Gastrocnemius medialis (tissue), 4 donors: ENCODE measurements at regions not wholly inside any gene's neighbourhood (a gene's known extent, or its start where the extent isn't known, plus 50 kb on each side); places are given as distances from the start of the nearest gene placed in this dataset.

ENCODE experiments used
- ATAC-seq, 2 donors: fragments of 150-250 bp; one replicate each; pipeline ENCODE4 v1.9.1; 2016
- DNase-seq, 2 donors: peaks; one replicate each; pipeline ENCODE4 v3.0.0-alpha.2; 2019
- H3K27ac ChIP-seq, 4 donors: fragments of 200-600 bp; sonication (generic); 1 replicate in 1 of 4; 2 replicates in 3 of 4; pipeline ENCODE4 v1.5.1; 2016 to 2018; ENCODE audit warnings: mild to moderate bottlenecking in 2 of 4, moderate library complexity in 1 of 4
- H3K27me3 ChIP-seq, 3 donors: fragments of 200-600 bp; sonication (generic) in 2 of 3; 1 replicate in 1 of 3; 2 replicates in 2 of 3; pipeline versions ENCODE4 v1.5.1 to v1.6.0; 2016 to 2019; ENCODE audit warnings: mild to moderate bottlenecking in 1 of 3, moderate library complexity in 1 of 3
- H3K36me3 ChIP-seq, 2 donors: fragments of 200-600 bp; sonication (generic) in 1 of 2; one replicate each; pipeline ENCODE4 v1.5.1; 2017 to 2018
- H3K4me1 ChIP-seq, 2 donors: fragments of 200-600 bp; sonication (generic) in 1 of 2; one replicate each; pipeline ENCODE4 v1.5.1; 2016 to 2017; ENCODE audit warnings: mild to moderate bottlenecking in 2 of 2
- H3K4me3 ChIP-seq, 4 donors: fragments of 200-600 bp; sonication (generic) in 3 of 4; 1 replicate in 1 of 4; 2 replicates in 3 of 4; pipeline ENCODE4 v1.5.1; 2016 to 2019; ENCODE audit warnings: mild to moderate bottlenecking in 2 of 4
- H3K9me3 ChIP-seq, 3 donors: fragments of 200-600 bp; sonication (generic) in 2 of 3; 1 replicate in 1 of 3; 2 replicates in 2 of 3; pipeline ENCODE4 v1.5.1; 2016 to 2019
- CTCF ChIP-seq, 5 experiments: fragments of 450-650 bp in 3 of 5; fragments of 200-600 bp in 2 of 5; sonication (generic) in 2 of 5; IDR thresholded peaks in 4 of 5; conservative IDR thresholded peaks in 1 of 5; 1 replicate in 4 of 5; 2 replicates in 1 of 5; pipeline ENCODE4 v1.5.1; 2016 to 2019; ENCODE audit warnings: antibody characterized with exemption in 5 of 5, mild to moderate bottlenecking in 3 of 5, moderate library complexity in 3 of 5
- POLR2A ChIP-seq, 2 donors: fragments of 450-650 bp; IDR thresholded peaks; one replicate each; pipeline ENCODE4 v1.6.1; 2017; ENCODE audit warnings: antibody characterized with exemption in 2 of 2, mild to moderate bottlenecking in 2 of 2, moderate library complexity in 2 of 2
- in situ Hi-C, 4 donors: fragments of 200-750 bp; cut with MboI; loops; one replicate each; pipeline versions ENCODE4 v1.15.0 to v1.8.0; 2017; ENCODE audit warnings: low sequenced_read_pairs in 4 of 4
- intact Hi-C: fragments of 100-400 bp; cut with DNase I; formaldehyde crosslinking; loops from one replicate; pipeline ENCODE4 v1.15.1; 2023; ENCODE audit warnings: low total_unique reads

- no peak for DNase-seq
- TF ChIP-seq CTCF (IDR thresholded peaks at IDR 0.05 in 4 of 5, conservative IDR thresholded peaks at IDR 0.05 in 1 of 5) (no peak), POLR2A (IDR thresholded peaks at IDR 0.05) (no peak)
- intact Hi-C loops = no loop called here
- H3K27me3 ChIP-seq = no peaks in the 10 kb centered on the region
- H3K9me3 ChIP-seq = no peaks in the 10 kb centered on the region
- H3K36me3 ChIP-seq = no peaks in the 10 kb centered on the region
- H3K4me1 ChIP-seq = no peaks in the 10 kb centered on the region
- H3K27ac ChIP-seq = no peak overlapping the region
- no peak overlapping the region for H3K4me3 ChIP-seq
- in situ Hi-C loops = no loop called here
- no peak for ATAC-seq
These were observed 235.6 kb upstream of the POM121L12 start for GRCh38 chr7:52799817-52800216.

DNA sequence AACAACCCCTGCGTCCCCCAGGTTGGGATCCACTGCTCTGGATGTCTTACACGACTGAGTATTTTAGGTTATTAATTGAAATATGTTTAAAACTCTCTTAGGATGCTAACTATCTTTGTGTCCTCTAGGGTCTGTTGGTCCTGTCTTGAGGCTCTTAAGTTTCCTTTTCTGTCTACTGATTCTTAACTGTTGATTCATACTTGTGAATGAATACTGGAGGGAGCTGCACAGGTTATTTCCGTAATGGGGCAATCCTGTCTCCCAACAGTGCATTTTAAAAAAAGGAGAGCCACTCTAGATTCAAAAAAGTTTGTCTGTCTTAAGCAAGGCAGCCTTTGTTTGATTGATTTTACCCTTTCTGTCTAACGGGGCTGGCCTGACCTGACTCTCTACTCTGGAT is 237.6 kb upstream of the POM121L12 start:
- Histone ChIP-seq H3K9me3 (no peaks in the 10 kb centered on the region), H3K4me1 (no peaks in the 10 kb centered on the region), H3K27me3 (no peaks in the 10 kb centered on the region), H3K27ac (no peak overlapping the region), H3K4me3 (no peak overlapping the region), H3K36me3 (no peaks in the 10 kb centered on the region)
- ATAC-seq (no peak), DNase-seq (no peak)
- intact Hi-C loops (no loop called here), in situ Hi-C loops (no loop called here)
- TF ChIP-seq CTCF (IDR thresholded peaks at IDR 0.05 in 4 of 5, conservative IDR thresholded peaks at IDR 0.05 in 1 of 5) (no peak), POLR2A (IDR thresholded peaks at IDR 0.05) (no peak)

GRCh38 chr7:52794621-52795020 is 240.8 kb upstream of the POM121L12 start:
- H3K9me3 ChIP-seq = no peaks in the 10 kb centered on the region
- ATAC-seq (no peak), DNase-seq (no peak)
- H3K4me1 ChIP-seq = no peaks in the 10 kb centered on the region
- H3K27ac ChIP-seq = no peak overlapping the region
- no peaks in the 10 kb centered on the region for H3K27me3 ChIP-seq
- intact Hi-C loops = no loop called here
- no peak overlapping the region for H3K4me3 ChIP-seq
- in situ Hi-C loops = no loop called here
- no peaks in the 10 kb centered on the region for H3K36me3 ChIP-seq
- TF ChIP-seq CTCF (IDR thresholded peaks at IDR 0.05 in 4 of 5, conservative IDR thresholded peaks at IDR 0.05 in 1 of 5) = no peak
- no peak for TF ChIP-seq POLR2A (IDR thresholded peaks at IDR 0.05)

- H3K9me3 ChIP-seq = no peaks in the 10 kb centered on the region
- in situ Hi-C loops (no loop called here), intact Hi-C loops (no loop called here)
- H3K27ac ChIP-seq = no peak overlapping the region
- no peaks in the 10 kb centered on the region for H3K36me3 ChIP-seq
- DNase-seq = no peak
- no peak for ATAC-seq
- TF ChIP-seq CTCF (IDR thresholded peaks at IDR 0.05 in 4 of 5, conservative IDR thresholded peaks at IDR 0.05 in 1 of 5) = no peak
- no peak for TF ChIP-seq POLR2A (IDR thresholded peaks at IDR 0.05)
- no peaks in the 10 kb centered on the region for H3K27me3 ChIP-seq
- no peak overlapping the region for H3K4me3 ChIP-seq
- H3K4me1 ChIP-seq = no peaks in the 10 kb centered on the region
These were observed 244.2 kb upstream of the POM121L12 start for GRCh38 chr7:52791176-52791700.

GRCh38 chr7:52786174-52786573 is 249.3 kb upstream of the POM121L12 start:
- TF ChIP-seq POLR2A (IDR thresholded peaks at IDR 0.05) = no peak
- no peak for TF ChIP-seq CTCF (IDR thresholded peaks at IDR 0.05 in 4 of 5, conservative IDR thresholded peaks at IDR 0.05 in 1 of 5)
- DNase-seq (no peak), ATAC-seq (no peak)
- Histone ChIP-seq H3K4me3 (no peak overlapping the region), H3K27me3 (no peaks in the 10 kb centered on the region), H3K4me1 (no peaks in the 10 kb centered on the region), H3K36me3 (no peaks in the 10 kb centered on the region), H3K27ac (no peak overlapping the region), H3K9me3 (no peaks in the 10 kb centered on the region)
- in situ Hi-C loops = no loop called here
- intact Hi-C loops = no loop called here
